NCI-H69 (cell line): ENCODE measurements at regions not wholly inside any gene's neighbourhood (a gene's known extent, or its start where the extent isn't known, plus 50 kb on each side); places are given as distances from the start of the nearest gene placed in this dataset.
"Not testable (repeated sequence)": the region's sequence is repeated elsewhere in the genome, so short reads cannot be mapped to it uniquely, and the experiment has no call there.

Source experiments
- DNase-seq: peaks from one replicate; lab custom pipeline; 2025; lab: John Stamatoyannopoulos, UW

GRCh38 chr10:36051500-36051991, 409.4 kb upstream of the FZD8 start:
- DNase-seq = no peak

GRCh38 chr10:36050763-36051499, 408.8 kb upstream of the FZD8 start:
- no peak for DNase-seq

DNA sequence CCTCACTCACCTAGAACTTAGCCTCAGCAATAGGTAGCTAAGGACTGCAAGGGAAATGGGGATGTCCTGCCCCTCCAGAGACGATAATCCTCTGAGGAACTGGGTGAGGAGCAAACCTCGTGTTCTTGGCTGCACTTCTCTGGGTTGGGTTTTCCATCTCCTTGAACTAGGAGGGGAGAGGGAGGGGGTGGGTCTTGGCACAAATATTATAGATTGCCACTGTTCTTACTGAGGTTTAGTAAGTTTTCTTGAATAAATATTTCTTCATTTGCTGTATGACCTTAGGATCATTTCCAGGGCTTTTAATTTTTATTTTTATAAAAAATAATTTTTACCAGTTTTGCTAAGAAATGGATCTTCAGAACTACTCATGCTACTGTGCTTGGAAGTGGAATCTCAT, 406.7 kb upstream of the FZD8 start:
- no peak for DNase-seq

DNA sequence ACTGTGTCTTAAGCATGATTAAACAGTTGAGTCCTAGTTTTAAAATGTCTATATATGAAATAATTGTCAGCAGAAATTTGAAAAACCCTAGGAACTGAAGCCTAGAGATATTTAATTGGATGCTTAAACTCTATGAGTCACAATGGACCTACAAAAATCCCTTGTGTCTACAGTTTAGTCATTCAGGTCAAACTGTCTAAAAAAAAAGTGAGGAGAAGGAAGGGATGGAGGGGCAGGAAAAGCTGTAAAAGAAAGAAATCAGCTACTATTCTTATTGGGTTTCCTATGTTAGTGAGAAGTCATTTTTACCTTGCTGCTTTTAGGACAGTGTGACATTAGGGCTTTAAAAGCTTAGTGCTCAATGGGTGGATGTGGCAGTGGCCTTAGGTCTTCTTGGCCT, 406.1 kb upstream of the FZD8 start:
- no peak for DNase-seq

DNA sequence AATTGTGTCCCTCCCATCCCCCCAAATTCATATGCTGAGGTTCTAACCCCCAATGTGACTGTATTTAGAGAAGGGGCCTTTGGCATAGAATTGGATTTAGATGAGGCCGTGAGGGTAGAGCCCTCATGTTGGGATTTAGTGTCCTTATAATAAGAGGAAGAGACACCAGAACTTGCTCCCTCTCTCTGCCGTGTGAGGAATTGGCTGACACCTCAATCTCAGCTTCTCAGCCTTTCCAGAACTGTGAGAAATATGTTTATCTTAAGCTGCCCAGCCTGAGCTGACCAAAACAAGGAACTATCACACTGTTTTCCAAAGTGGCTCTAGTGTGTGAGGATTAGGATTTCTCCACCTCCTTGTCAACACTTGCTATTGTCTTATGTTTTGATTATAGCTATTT, 400.0 kb upstream of the FZD8 start:
- DNase-seq = no peak

- no peak for DNase-seq
Measured at GRCh38 chr10:36038316-36038955, 396.3 kb upstream of the FZD8 start.

DNA sequence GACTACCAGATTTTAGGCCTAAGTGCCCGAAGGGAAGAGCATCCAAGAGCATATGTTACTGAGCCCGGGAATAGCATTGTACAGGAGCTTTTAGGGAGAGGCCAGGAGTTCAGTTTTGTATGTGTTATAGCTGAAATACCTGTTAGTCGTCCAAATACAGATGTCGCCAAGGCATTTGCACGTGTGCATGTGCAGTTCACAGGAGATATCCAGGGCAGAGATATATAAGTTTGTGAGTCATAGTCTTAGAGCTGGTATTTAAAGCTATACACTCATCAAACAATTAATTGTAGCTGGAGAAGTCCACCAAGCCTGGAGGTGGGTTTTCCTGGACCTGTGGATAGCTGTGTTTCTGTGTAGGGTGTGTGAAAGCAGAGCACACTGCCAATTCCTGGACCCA, 394.0 kb upstream of the FZD8 start:
- no peak for DNase-seq

DNA sequence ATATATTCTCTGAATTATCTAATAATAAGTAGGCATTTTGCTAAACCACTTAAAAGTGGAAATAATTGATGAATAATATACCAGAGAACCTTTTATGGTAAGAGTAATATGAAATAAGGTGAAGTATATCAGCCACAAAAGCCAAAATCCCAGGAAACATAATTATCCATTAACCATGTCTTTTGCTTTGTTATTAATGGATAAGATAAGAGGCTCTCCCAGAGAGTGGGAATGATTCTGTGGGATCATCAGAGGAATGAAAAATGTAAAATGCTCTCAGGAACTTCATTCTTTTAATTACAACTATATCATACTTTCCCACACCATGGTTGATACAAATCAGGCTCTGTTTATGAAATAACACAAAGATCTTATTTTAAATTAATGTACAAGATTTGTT, 391.7 kb upstream of the FZD8 start:
- no peak for DNase-seq

DNA sequence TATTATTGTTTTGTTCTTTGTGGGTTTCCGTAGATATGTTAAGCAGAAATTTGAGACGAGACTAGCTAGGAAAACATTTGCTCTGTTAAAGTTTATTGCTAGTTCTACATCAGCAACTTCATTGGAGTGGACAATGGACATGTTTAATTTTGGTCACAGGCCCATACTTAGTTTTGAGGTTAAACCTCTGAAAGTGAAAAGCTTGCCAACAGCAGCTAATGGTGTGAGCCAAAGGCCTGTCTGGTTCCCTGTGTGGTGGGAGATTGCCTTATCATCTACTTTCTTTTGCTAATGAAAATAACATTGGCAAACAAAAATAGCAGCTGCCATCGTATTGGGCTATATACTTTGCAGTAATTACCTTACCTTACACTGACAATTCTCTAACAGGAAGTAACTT, 388.4 kb upstream of the FZD8 start:
- no peak for DNase-seq

GRCh38 chr10:36026656-36027390, 384.7 kb upstream of the FZD8 start:
- DNase-seq = no peak

DNA sequence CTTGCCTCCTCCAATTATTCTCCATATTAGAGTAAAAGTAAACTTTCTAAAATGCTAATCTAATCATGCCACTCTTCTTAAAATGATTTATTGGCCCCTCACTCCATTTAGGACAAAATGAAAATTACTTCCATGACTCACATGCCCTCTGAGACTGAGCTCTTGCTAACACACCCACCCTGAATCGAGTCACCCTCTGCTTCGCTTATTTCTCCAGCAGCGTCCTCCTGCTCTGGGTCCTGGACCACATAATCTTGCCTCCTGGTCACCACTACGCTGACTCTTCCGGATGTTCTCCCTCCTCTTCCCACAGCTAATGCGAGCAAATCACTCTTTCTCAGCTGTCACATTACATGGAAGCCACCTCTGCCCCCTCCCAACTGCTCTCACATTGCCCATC, 384.0 kb upstream of the FZD8 start:
- DNase-seq = no peak

DNA sequence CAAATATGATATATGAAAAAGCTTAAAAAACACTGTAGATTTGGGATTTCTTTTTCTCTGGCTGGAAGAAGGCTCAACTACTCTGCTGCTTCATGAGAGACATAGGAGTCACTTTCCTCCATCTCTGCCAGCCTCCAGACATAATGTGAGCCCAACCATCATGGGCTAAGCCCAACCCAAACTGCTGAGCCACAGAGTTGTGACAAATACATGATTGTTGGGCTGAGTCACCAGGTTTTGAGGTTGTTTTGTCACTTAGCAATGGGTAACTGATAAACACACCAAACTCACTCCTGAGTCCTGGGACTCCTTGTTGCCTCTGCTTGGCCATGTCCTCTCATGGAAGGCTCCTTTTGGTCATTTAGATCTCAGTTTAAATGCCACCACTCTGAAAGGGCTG, 381.8 kb upstream of the FZD8 start:
- DNase-seq = no peak

- no peak for DNase-seq
Measured at GRCh38 chr10:36021096-36021495, 379.0 kb upstream of the FZD8 start.

DNA sequence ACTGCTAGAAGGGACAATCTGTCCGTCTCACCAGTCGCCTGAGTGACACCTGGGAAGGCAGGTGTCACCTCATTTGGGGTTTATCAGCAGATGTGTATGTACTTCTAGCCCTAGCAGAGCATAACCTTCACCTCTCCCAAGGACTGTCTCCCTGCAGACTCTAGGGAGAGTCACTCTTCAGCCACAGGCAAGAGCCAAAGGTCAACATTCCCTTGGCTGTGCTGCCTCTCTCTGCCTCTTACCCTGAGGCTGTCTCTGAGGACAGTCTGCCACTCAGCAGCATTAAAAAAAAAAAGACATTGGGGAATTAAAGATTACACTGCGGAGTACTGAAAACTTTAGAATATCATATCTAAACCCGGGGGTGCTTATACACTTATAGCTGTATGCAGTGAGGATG, 377.7 kb upstream of the FZD8 start:
- DNase-seq = no peak

- no peak for DNase-seq
Measured at GRCh38 chr10:36018996-36019395, 376.9 kb upstream of the FZD8 start.

GRCh38 chr10:36017137-36017536, 375.0 kb upstream of the FZD8 start:
- DNase-seq = no peak

GRCh38 chr10:36007369-36007768, 365.3 kb upstream of the FZD8 start:
- no peak for DNase-seq

DNA sequence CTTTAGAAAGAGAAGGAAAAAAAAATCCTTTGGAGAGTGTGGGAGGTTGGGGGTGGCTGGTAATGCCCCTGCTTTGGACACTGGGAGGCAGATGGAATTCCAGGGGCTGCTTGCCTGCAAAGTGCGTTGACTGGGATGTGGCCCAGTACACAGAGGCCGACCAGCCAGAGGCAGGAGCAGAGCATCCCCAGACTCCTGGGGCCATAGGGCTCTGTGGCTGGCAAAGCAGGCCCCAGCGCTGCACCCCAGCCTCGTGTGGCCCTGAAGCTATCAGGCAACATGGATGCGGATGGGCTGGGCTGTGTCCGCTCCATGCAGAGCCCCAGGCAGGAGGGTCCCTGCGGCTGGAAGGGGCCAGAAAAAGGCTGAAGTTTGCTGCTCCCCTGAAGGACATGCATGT, 361.6 kb upstream of the FZD8 start:
- no peak for DNase-seq

- peak; percentile 16 for DNase-seq
Measured at GRCh38 chr10:36003031-36003600, 361.0 kb upstream of the FZD8 start.

DNA sequence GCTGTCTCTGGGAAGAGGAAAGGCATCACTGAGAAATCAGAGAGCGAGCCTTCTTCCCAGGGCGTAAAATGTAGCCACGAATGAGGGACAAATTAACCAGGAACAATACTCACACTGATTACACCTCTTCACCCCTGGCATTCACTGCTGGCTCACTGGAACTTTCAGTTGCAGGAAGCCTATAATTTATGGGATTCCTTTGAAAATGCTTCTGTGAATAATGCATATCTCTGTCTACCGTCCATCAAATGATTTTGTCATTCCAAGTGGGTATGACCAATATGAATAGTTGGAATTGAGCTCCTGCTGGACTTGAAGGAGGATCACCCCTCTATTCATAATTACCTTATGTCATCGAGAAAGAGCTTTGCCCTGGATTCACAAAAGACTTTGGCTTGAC, 360.3 kb upstream of the FZD8 start:
- DNase-seq = peak; percentile 38

DNA sequence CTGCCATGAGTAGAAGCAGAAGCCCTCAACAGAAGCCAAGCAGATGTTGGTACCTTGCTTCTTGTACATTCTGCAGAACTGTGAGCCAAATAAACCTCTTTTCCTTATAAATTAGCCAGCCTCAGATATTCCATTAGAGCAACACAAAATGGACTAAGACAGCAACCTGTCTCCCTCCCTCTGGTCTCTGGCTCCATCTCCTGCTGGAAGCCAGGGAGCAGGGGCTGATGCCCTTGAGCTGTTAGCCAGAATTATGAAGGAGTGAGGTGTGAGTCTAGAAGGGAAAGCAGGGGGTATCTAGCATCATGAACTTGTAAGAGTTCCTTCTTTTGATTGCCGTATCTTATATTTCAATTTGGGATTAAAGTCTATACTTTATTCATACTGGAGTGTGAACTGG, 358.7 kb upstream of the FZD8 start:
- DNase-seq = not testable (repeated sequence)

DNA sequence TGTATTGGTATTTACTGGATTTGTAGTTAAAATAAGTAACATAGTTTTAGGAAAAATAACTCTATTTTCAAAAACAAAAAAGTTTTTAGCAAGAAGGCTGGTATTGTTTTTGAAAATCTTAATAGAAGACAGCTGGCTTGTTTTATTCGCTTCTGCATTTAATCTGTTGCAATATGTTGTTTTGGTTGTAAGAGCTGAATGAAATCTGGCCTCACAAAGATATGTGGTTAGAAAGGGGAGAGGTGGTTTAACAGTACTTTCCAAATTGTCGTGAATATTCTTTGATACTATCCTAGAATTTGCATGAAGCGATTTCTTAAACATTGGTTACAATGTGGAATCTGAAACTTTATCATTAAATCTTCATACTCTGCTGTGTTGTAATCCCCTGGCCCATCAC, 355.9 kb upstream of the FZD8 start:
- DNase-seq = no peak

GRCh38 chr10:35995485-35995884, 353.4 kb upstream of the FZD8 start:
- no peak for DNase-seq
